ENCODE measurements at regions not wholly inside any gene's neighbourhood (a gene's known extent, or its start where the extent isn't known, plus 50 kb on each side); places are given as distances from the start of the nearest gene placed in this dataset.
A peak's percentile ranks its signal among the peaks of the same experiment; 100 is the strongest.
"Not testable (repeated sequence)": the region's sequence is repeated elsewhere in the genome, so short reads cannot be mapped to it uniquely, and the experiment has no call there.

DNA sequence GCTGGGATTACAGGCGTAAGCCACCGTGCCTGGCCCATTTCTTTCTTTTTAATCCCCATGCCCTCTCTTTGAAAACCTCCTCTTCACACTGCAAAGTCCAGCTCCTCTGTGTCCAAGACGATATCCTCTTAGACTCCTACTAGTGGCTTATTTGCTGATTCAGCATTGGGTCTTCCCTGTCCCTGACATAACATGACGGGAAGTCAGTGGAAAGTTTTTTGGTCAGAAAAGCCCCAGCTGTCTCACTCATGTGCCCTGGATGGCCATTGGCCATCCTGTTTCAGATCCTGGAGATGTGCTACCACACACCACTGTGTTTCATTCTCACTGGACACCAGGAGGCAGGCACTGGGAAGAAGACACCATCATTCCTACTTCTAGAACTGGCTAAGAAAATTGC is 102.6 kb upstream of the MED13L start:
- H3K27ac ChIP-seq (ENCODE audit: low read depth, low read length) = no peak overlapping the region
- H3K9ac ChIP-seq (ENCODE audit: low read depth in 1 of 3, low read length in 3 of 3) = no peak overlapping the region
- no peaks in the 10 kb centered on the region for H3K9me3 ChIP-seq (ENCODE audit: control insufficient read depth in 3 of 3, low read length in 3 of 3)
- H3K36me3 ChIP-seq (ENCODE audit: control insufficient read depth in 3 of 3, insufficient read depth in 3 of 3, low read length in 3 of 3) = no peaks in the 10 kb centered on the region
- peaks cover 6 to 21% (median 14%) of the 10 kb centered on the region in 3 donors for H3K4me1 ChIP-seq (ENCODE audit: control insufficient read depth in 3 of 3, insufficient read depth in 3 of 3, low read length in 3 of 3)
- H3K4me3 ChIP-seq (ENCODE audit: low read length in 3 of 3) = no peak overlapping the region
- H3K27me3 ChIP-seq (ENCODE audit: control insufficient read depth in 3 of 3, insufficient read depth in 3 of 3, low read length in 3 of 3) = peaks cover 0 to 18% (median 0%) of the 10 kb centered on the region in 3 donors

- H3K9me3 ChIP-seq (ENCODE audit: control insufficient read depth in 3 of 3, low read length in 3 of 3); H3K9ac ChIP-seq (ENCODE audit: low read depth in 1 of 3, low read length in 3 of 3); H3K36me3 ChIP-seq (ENCODE audit: control insufficient read depth in 3 of 3, insufficient read depth in 3 of 3, low read length in 3 of 3); H3K4me3 ChIP-seq (ENCODE audit: low read length in 3 of 3); H3K27ac ChIP-seq (ENCODE audit: low read depth, low read length): not testable (repeated sequence)
- Histone ChIP-seq H3K4me1 (ENCODE audit: control insufficient read depth in 3 of 3, insufficient read depth in 3 of 3, low read length in 3 of 3) (peaks cover 6 to 21% (median 14%) of the 10 kb centered on the region in 3 donors), H3K27me3 (ENCODE audit: control insufficient read depth in 3 of 3, insufficient read depth in 3 of 3, low read length in 3 of 3) (peaks cover 0 to 18% (median 0%) of the 10 kb centered on the region in 3 donors)
These were observed 103.2 kb upstream of the MED13L start for GRCh38 chr12:116380740-116381139.

DNA sequence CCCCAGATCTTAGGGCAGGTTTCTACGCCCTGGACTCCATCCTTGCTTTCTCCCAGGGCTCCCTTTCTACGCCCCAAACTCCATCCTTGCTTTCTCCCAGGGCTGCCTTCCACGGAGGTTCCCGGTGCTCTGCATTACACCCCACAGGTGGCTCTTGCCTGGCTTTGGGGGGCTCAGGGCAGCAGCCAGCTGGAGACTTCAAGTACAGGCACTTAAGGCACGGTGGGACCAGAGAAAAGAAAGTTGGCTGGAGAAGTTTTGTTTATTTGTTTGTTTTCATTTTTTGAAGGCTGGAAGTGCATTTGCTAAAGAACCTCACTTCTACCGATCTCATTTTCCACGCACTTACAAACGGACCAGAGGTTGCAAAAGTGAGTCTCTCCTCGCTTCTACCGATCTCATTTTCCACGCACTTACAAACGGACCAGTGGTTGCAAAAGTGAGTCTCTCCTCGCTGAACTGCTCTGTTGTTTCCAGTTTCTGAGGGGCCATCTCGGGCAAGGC is 103.8 kb upstream of the MED13L start:
- Histone ChIP-seq H3K4me1 (ENCODE audit: control insufficient read depth in 3 of 3, insufficient read depth in 3 of 3, low read length in 3 of 3) (peaks cover 6 to 21% (median 14%) of the 10 kb centered on the region in 3 donors), H3K36me3 (ENCODE audit: control insufficient read depth in 3 of 3, insufficient read depth in 3 of 3, low read length in 3 of 3) (no peaks in the 10 kb centered on the region), H3K9me3 (ENCODE audit: control insufficient read depth in 3 of 3, low read length in 3 of 3) (no peaks in the 10 kb centered on the region), H3K9ac (ENCODE audit: low read depth in 1 of 3, low read length in 3 of 3) (no peak overlapping the region), H3K27ac (ENCODE audit: low read depth, low read length) (no peak overlapping the region), H3K27me3 (ENCODE audit: control insufficient read depth in 3 of 3, insufficient read depth in 3 of 3, low read length in 3 of 3) (peaks cover 0 to 18% (median 0%) of the 10 kb centered on the region in 3 donors), H3K4me3 (ENCODE audit: low read length in 3 of 3) (no peak overlapping the region)

DNA sequence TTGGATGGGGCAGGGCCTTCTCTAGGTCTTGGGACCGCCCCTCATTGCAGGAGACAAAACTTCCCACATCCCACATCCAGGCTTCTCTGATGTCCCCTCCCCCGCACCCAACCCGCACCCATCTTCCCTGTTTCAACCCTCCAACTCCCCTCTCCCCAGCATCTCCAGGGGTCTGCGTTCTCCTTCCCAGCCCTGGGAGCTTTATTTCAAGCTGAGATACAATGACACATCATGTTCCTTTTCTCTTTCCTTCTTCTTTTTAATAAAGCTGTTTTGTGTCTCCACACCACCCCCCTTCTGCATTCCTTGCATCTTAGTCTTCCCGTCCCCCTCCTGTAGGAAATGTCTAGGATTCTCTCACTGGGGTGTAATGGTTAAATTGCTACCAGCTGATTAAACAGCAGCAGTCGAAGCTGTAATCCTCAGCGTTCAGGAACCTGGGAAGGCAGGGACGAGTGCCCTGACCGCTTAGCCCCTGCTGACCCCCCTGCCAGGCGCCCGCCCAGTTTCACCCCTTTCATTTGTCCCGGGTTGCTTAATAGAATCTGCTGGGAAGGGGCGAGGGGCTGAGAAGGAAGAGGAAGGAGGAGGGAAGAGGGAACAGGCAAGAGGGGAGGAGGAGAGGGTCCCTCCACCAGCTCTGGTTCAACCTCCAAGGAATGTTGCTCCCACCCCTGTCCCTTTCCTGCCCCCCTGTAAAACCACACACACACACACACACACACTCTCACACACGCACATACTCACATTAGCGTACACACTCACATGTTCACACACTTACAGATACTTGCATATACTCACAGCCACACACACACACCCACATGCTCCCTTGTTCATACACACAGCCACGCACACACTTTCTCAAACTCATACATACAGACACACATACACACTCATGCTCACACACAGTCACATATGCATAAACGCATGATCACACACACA is 104.5 kb upstream of the MED13L start:
- H3K36me3 ChIP-seq (ENCODE audit: control insufficient read depth in 3 of 3, insufficient read depth in 3 of 3, low read length in 3 of 3) = no peaks in the 10 kb centered on the region
- no peak overlapping the region for H3K27ac ChIP-seq (ENCODE audit: low read depth, low read length)
- no peak overlapping the region for H3K9ac ChIP-seq (ENCODE audit: low read depth in 1 of 3, low read length in 3 of 3)
- H3K27me3 ChIP-seq (ENCODE audit: control insufficient read depth in 3 of 3, insufficient read depth in 3 of 3, low read length in 3 of 3) = peaks cover 0 to 18% (median 0%) of the 10 kb centered on the region in 3 donors
- H3K4me3 ChIP-seq (ENCODE audit: low read length in 3 of 3) = no peak overlapping the region
- H3K9me3 ChIP-seq (ENCODE audit: control insufficient read depth in 3 of 3, low read length in 3 of 3) = no peaks in the 10 kb centered on the region
- peaks cover 6 to 15% (median 14%) of the 10 kb centered on the region in 3 donors for H3K4me1 ChIP-seq (ENCODE audit: control insufficient read depth in 3 of 3, insufficient read depth in 3 of 3, low read length in 3 of 3)

- no peak overlapping the region for H3K27ac ChIP-seq (ENCODE audit: low read depth, low read length)
These were observed 105.4 kb upstream of the MED13L start for GRCh38 chr12:116382686-116383530.

DNA sequence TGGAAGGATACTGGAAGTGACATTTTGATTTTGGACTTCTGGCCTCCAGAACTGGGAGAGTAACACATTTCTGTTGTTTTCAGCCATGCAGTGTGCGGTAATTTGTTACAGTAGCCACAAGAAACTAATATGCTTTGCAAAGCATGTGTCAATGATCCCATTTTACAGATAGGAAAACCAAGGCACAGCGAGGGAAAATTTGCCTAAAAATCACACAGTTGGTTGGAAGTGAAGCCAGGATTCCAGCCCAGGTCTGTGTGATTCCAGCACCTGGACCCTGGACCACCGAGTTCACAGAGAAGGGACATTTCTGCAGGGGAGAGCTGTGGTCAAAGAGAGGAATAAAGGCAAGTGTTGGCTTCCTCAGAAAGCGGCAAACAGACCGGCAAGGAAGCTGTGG is 106.7 kb upstream of the MED13L start:
- Histone ChIP-seq H3K27me3 (ENCODE audit: control insufficient read depth in 3 of 3, insufficient read depth in 3 of 3, low read length in 3 of 3) (peaks cover 0 to 18% (median 0%) of the 10 kb centered on the region in 3 donors), H3K4me3 (ENCODE audit: low read length in 3 of 3) (no peak overlapping the region), H3K9ac (ENCODE audit: low read depth in 1 of 3, low read length in 3 of 3) (no peak overlapping the region), H3K9me3 (ENCODE audit: control insufficient read depth in 3 of 3, low read length in 3 of 3) (no peaks in the 10 kb centered on the region), H3K27ac (ENCODE audit: low read depth, low read length) (no peak overlapping the region), H3K36me3 (ENCODE audit: control insufficient read depth in 3 of 3, insufficient read depth in 3 of 3, low read length in 3 of 3) (no peaks in the 10 kb centered on the region), H3K4me1 (ENCODE audit: control insufficient read depth in 3 of 3, insufficient read depth in 3 of 3, low read length in 3 of 3) (peaks cover 6 to 15% (median 14%) of the 10 kb centered on the region in 3 donors)

More at GRCh38 chr12:116382686-116383530, 105.4 kb upstream of the MED13L start:
- Histone ChIP-seq H3K4me3 (ENCODE audit: low read length in 3 of 3) (peak overlapping the region in 1 of 3 donors; percentile 29), H3K9me3 (ENCODE audit: control insufficient read depth in 3 of 3, low read length in 3 of 3) (no peaks in the 10 kb centered on the region), H3K4me1 (ENCODE audit: control insufficient read depth in 3 of 3, insufficient read depth in 3 of 3, low read length in 3 of 3) (peaks cover 6 to 15% (median 14%) of the 10 kb centered on the region in 3 donors), H3K36me3 (ENCODE audit: control insufficient read depth in 3 of 3, insufficient read depth in 3 of 3, low read length in 3 of 3) (no peaks in the 10 kb centered on the region), H3K9ac (ENCODE audit: low read depth in 1 of 3, low read length in 3 of 3) (peak overlapping the region in 1 of 3 donors; percentile 33), H3K27me3 (ENCODE audit: control insufficient read depth in 3 of 3, insufficient read depth in 3 of 3, low read length in 3 of 3) (peaks cover 0 to 18% (median 0%) of the 10 kb centered on the region in 3 donors)

DNA sequence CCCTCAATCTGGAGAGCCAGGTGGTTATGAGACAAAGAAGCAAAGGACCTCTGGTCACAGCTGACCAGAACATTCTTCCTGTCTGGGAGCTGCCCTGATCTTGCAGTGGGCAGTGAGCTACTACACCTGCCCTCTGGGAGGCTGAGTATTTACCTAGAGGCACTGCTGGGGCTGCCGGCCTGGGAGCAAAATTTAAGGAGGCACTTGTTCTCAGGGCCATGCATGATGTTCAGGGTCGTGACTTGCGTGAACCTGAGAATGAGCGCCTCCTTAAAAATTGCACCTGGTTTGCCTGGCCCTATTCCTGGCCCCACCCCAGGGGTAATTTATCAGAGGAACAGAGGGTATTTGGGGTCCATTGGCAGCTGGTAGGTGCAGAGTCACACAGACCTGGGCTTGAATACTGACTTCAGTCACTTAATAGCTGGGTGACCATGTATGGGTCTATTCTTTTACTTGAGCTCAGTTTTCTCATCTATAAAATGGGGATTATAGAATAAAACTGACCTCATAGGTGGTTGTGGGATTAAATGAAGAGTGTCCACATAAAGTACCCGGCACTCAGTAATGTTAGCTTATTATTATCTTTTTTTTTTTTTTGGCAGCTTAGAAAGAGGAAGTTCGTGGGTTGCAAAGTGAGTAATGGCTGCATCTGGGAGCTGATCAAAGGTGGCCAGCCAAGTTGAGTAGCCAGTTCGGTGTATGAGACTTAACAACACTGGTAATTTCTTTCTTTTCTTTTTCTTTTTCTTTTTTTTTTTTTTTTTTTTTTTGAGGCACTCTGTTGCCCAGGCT is 107.4 kb upstream of the MED13L start:
- no peaks in the 10 kb centered on the region for H3K36me3 ChIP-seq (ENCODE audit: control insufficient read depth in 3 of 3, insufficient read depth in 3 of 3, low read length in 3 of 3)
- no peak overlapping the region for H3K4me3 ChIP-seq (ENCODE audit: low read length in 3 of 3)
- no peaks in the 10 kb centered on the region for H3K9me3 ChIP-seq (ENCODE audit: control insufficient read depth in 3 of 3, low read length in 3 of 3)
- no peak overlapping the region for H3K27ac ChIP-seq (ENCODE audit: low read depth, low read length)
- H3K9ac ChIP-seq (ENCODE audit: low read depth in 1 of 3, low read length in 3 of 3) = no peak overlapping the region
- H3K4me1 ChIP-seq (ENCODE audit: control insufficient read depth in 3 of 3, insufficient read depth in 3 of 3, low read length in 3 of 3) = peaks cover 9 to 21% (median 14%) of the 10 kb centered on the region in 3 donors
- peaks cover 0 to 18% (median 0%) of the 10 kb centered on the region in 3 donors for H3K27me3 ChIP-seq (ENCODE audit: control insufficient read depth in 3 of 3, insufficient read depth in 3 of 3, low read length in 3 of 3)

- H3K9me3 ChIP-seq (ENCODE audit: control insufficient read depth in 3 of 3, low read length in 3 of 3) = peaks cover 0 to 2% (median 0%) of the 10 kb centered on the region in 3 donors
- peaks cover 9 to 21% (median 14%) of the 10 kb centered on the region in 3 donors for H3K4me1 ChIP-seq (ENCODE audit: control insufficient read depth in 3 of 3, insufficient read depth in 3 of 3, low read length in 3 of 3)
- peaks cover 0 to 18% (median 0%) of the 10 kb centered on the region in 3 donors for H3K27me3 ChIP-seq (ENCODE audit: control insufficient read depth in 3 of 3, insufficient read depth in 3 of 3, low read length in 3 of 3)
- H3K27ac ChIP-seq (ENCODE audit: low read depth, low read length) = no peak overlapping the region
- H3K36me3 ChIP-seq (ENCODE audit: control insufficient read depth in 3 of 3, insufficient read depth in 3 of 3, low read length in 3 of 3) = no peaks in the 10 kb centered on the region
- H3K9ac ChIP-seq (ENCODE audit: low read depth in 1 of 3, low read length in 3 of 3) = no peak overlapping the region
- H3K4me3 ChIP-seq (ENCODE audit: low read length in 3 of 3) = no peak overlapping the region
These were observed 108.2 kb upstream of the MED13L start for GRCh38 chr12:116385486-116386217.

All from skeletal muscle tissue (tissue), 3 donors.